A673 (cell line): ENCODE measurements at regions not wholly inside any gene's neighbourhood (a gene's known extent, or its start where the extent isn't known, plus 50 kb on each side); places are given as distances from the start of the nearest gene placed in this dataset.

ENCODE experiments used
- BruUV-seq: library from RNA; stranded (reverse); fragments of 400-500 nt; replicated peaks from 2 replicates; lab custom pipeline; 2021; lab: Mats Ljungman, UMichigan
- CTCF ChIA-PET: fragments of 300-600 bp; sonication (Branson Sonifier 250); formaldehyde crosslinking; loops from one replicate; lab custom pipeline; 2022; ENCODE audit warnings: antibody characterized with exemption; lab: Charles Lee
- POLR2A ChIA-PET: fragments of 300-600 bp; sonication (Branson Sonifier 250); formaldehyde crosslinking; loops from one replicate; lab custom pipeline; 2022; ENCODE audit warnings: antibody characterized with exemption; ENCODE audit not compliant: low non-redundant PET; lab: Charles Lee
- DNase-seq: peaks from one replicate; pipeline ENCODE4 v3.0.0-alpha.2; 2015; ENCODE audit warnings: low spot score
- H3K27ac ChIP-seq: fragments of 200-600 bp; sonication (generic); 2 replicates; pipeline ENCODE4 v1.5.1; 2016; ENCODE audit warnings: mixed run types, low read depth, mild to moderate bottlenecking, mixed read lengths, antibody characterized with exemption, low read length; ENCODE audit not compliant: poor library complexity, severe bottlenecking
- H3K27me3 ChIP-seq: fragments of 200-600 bp; sonication (generic); replicated peaks from 2 replicates; pipeline ENCODE4 v1.6.1; 2017; ENCODE audit warnings: mixed run types, low read depth, mild to moderate bottlenecking, mixed read lengths, antibody characterized with exemption, low read length; ENCODE audit not compliant: insufficient read depth, poor library complexity
- H3K36me3 ChIP-seq: fragments of 200-600 bp; sonication (generic); 2 replicates; pipeline ENCODE4 v1.6.1; 2016; ENCODE audit warnings: mixed run types, mild to moderate bottlenecking, mixed read lengths, antibody characterized with exemption, low read length; ENCODE audit not compliant: insufficient read depth, poor library complexity, severe bottlenecking
- H3K4me1 ChIP-seq: fragments of 200-600 bp; sonication (generic); 2 replicates; pipeline ENCODE4 v1.6.1; 2017; ENCODE audit warnings: mixed run types, mild to moderate bottlenecking, mixed read lengths, antibody characterized with exemption, low read length; ENCODE audit not compliant: insufficient read depth, poor library complexity, severe bottlenecking
- H3K4me3 ChIP-seq: fragments of 200-600 bp; sonication (generic); 2 replicates; pipeline ENCODE4 v1.5.1; 2016; ENCODE audit warnings: low read depth, mixed run types, mild to moderate bottlenecking, mixed read lengths, low read length; ENCODE audit not compliant: poor library complexity, severe bottlenecking
- H3K9me3 ChIP-seq: fragments of 200-600 bp; sonication (generic); 2 replicates; pipeline ENCODE4 v1.6.1; 2016; ENCODE audit warnings: mixed run types, low read depth, mild to moderate bottlenecking, mixed read lengths, antibody characterized with exemption, low read length; ENCODE audit not compliant: poor library complexity, severe bottlenecking
- EZH2 ChIP-seq: fragments of 200-600 bp; sonication (generic); IDR thresholded peaks from 2 replicates; pipeline ENCODE4 v1.6.1; 2017; ENCODE audit warnings: borderline replicate concordance, low read depth, mild to moderate bottlenecking, mixed read lengths, antibody characterized with exemption, low read length; ENCODE audit not compliant: poor library complexity, severe bottlenecking
- intact Hi-C: fragments of 100-400 bp; cut with micrococcal nuclease; formaldehyde crosslinking; loops from one replicate; pipeline ENCODE4 v1.10.0; 2022; ENCODE audit not compliant: unreplicated experiment
- TF ChIP-seq, protein P1 (sequence below): fragments of 300-800, 200-600 bp; sonication (generic); conservative IDR thresholded peaks from 2 replicates; pipeline ENCODE4 v1.5.1; 2017; ENCODE audit warnings: low read depth, mild to moderate bottlenecking, antibody characterized with exemption, low read length, moderate library complexity, mixed read lengths

DNA sequence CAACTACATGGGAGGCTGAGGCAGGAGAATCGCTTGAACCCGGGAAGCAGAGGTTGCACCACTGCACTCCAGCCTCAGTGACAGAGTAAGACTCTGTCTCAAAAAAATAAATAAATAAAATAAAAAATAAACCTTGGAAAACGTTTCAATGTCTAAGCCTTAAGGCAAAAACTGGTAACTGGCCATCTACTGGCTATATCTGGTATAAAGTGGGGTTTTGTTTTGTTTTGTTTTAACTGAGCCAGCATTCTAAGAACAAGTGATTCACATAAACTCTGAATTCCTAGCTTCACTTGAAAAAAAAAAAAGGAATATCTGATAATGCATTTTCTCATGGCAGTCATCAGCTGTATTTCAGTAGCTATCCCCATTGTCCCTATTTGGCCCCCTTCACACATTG is 126.1 kb upstream of the EFNA5 start:
- ChIA-PET CTCF (no interaction called here), POLR2A (interaction anchor here (0.6 kb wide), 1 partner anchor 515 kb away, joined by 4 read pairs; no protein-coding TSS in a partner anchor)
- Histone ChIP-seq H3K4me1 (no peaks in the 10 kb centered on the region), H3K9me3 (no peaks in the 10 kb centered on the region), H3K36me3 (no peaks in the 10 kb centered on the region), H3K27me3 (peaks cover 28% of the 10 kb centered on the region), H3K4me3 (no peak overlapping the region), H3K27ac (no peak overlapping the region)
- no TSS peak for BruUV-seq
- TF ChIP-seq, protein P1, sequence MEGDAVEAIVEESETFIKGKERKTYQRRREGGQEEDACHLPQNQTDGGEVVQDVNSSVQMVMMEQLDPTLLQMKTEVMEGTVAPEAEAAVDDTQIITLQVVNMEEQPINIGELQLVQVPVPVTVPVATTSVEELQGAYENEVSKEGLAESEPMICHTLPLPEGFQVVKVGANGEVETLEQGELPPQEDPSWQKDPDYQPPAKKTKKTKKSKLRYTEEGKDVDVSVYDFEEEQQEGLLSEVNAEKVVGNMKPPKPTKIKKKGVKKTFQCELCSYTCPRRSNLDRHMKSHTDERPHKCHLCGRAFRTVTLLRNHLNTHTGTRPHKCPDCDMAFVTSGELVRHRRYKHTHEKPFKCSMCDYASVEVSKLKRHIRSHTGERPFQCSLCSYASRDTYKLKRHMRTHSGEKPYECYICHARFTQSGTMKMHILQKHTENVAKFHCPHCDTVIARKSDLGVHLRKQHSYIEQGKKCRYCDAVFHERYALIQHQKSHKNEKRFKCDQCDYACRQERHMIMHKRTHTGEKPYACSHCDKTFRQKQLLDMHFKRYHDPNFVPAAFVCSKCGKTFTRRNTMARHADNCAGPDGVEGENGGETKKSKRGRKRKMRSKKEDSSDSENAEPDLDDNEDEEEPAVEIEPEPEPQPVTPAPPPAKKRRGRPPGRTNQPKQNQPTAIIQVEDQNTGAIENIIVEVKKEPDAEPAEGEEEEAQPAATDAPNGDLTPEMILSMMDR = no peak
- TF ChIP-seq EZH2 = no peak
- intact Hi-C loops = no loop called here
- no peak for DNase-seq

DNA sequence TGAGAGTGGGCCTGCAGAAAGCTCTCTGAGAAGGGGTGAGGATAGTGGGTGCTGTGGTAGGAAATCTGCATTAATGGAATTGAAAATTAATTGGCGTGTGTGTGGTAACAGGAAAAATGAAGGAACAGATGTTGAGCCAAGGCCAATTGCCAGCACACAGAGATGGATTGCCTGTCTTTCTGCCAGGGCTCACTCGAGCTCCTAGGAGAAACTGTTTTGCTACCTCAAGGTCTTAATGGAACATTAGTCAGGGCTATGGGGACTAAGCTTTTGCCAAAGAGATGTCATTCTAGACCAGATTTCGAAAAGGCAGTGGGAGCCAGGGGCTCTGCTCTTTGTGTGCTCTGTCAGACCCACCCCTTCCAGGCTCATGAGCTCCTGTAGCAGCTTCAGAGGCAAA is 124.0 kb upstream of the EFNA5 start:
- no TSS peak for BruUV-seq
- Histone ChIP-seq H3K36me3 (no peaks in the 10 kb centered on the region), H3K4me3 (no peak overlapping the region), H3K27ac (no peak overlapping the region), H3K9me3 (no peaks in the 10 kb centered on the region), H3K4me1 (no peaks in the 10 kb centered on the region), H3K27me3 (peaks cover 7% of the 10 kb centered on the region)
- intact Hi-C loops = no loop called here
- ChIA-PET CTCF (no interaction called here), POLR2A (no interaction called here)
- no peak for DNase-seq
- TF ChIP-seq, protein P1 = no peak
- no peak for TF ChIP-seq EZH2

DNA sequence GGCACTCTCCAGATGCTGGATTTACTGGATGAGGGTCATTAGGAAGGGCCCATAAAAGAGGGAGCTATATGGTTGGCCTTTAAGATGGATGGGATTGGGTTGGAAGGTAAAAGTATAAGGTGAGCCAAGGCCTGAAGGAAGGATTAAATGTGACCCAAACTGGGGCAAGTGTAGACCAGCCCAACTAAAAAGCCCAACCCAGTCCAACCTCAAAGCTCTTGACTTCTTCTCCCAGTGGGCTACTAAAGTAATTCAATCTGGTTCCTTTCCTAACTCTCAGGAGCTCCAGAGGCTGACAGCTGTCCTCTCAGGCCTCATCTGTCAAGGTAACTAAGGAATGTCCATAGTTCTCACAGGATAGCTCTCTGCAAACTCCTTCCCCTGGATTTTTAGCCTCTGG is 122.2 kb upstream of the EFNA5 start:
- TF ChIP-seq, protein P1 = no peak
- no peak for TF ChIP-seq EZH2
- H3K4me3 ChIP-seq = no peak overlapping the region
- intact Hi-C loops = no loop called here
- no peaks in the 10 kb centered on the region for H3K4me1 ChIP-seq
- H3K27me3 ChIP-seq = no peaks in the 10 kb centered on the region
- no TSS peak for BruUV-seq
- H3K36me3 ChIP-seq = no peaks in the 10 kb centered on the region
- no peaks in the 10 kb centered on the region for H3K9me3 ChIP-seq
- DNase-seq = no peak
- POLR2A ChIA-PET = no interaction called here
- CTCF ChIA-PET = no interaction called here
- no peak overlapping the region for H3K27ac ChIP-seq
